Heart right ventricle (tissue), 16 donors: ENCODE measurements at regions not wholly inside any gene's neighbourhood (a gene's known extent, or its start where the extent isn't known, plus 50 kb on each side); places are given as distances from the start of the nearest gene placed in this dataset.

Source experiments
- ATAC-seq, 8 donors: fragments of 200-7000 bp; cut with Tn5 transposase; one replicate each; pipeline ENCODE4 v1.9.1; 2020; ENCODE audit warnings: mild to moderate bottlenecking in 8 of 8, moderate library complexity in 8 of 8, moderate number of reproducible peaks in 1 of 8
- DNase-seq, 2 donors: peaks; one replicate each; pipeline ENCODE4 v3.0.0-alpha.2; 2020
- H3K27ac ChIP-seq, 10 donors: fragments of 200-600 bp; sonication (generic) in 2 of 10; one replicate each; pipeline versions ENCODE4 v1.5.0 to v1.8.0; 2020 to 2022; ENCODE audit warnings: mild to moderate bottlenecking in 3 of 10
- H3K27me3 ChIP-seq, 7 donors: fragments of 200-600 bp; one replicate each; pipeline ENCODE4 v1.8.0; 2021 to 2022; ENCODE audit warnings: mild to moderate bottlenecking in 2 of 7
- H3K36me3 ChIP-seq, 9 donors: fragments of 200-600 bp; sonication (generic) in 1 of 9; one replicate each; pipeline versions ENCODE4 v1.5.0 to v1.8.0; 2020 to 2022; ENCODE audit warnings: mild to moderate bottlenecking in 2 of 9
- H3K4me1 ChIP-seq, 9 donors: fragments of 200-600 bp; sonication (generic) in 1 of 9; one replicate each; pipeline versions ENCODE4 v1.5.0 to v1.8.0; 2020 to 2022; ENCODE audit warnings: mild to moderate bottlenecking in 4 of 9
- H3K4me3 ChIP-seq, 10 donors: fragments of 200-600 bp; sonication (generic) in 2 of 10; one replicate each; pipeline versions ENCODE4 v1.5.0 to v1.8.0; 2020 to 2022; ENCODE audit warnings: mild to moderate bottlenecking in 7 of 10, moderate library complexity in 2 of 10
- H3K9me3 ChIP-seq, 11 donors: fragments of 200-600 bp in 10 of 11; sonication (generic) in 2 of 11; one replicate each; pipeline versions ENCODE4 v1.5.0 to v1.8.0; 2013 to 2022; ENCODE audit warnings: mild to moderate bottlenecking in 2 of 11, control low read depth in 1 of 11, moderate library complexity in 1 of 11
- CTCF ChIP-seq, 9 donors: fragments of 200-600 bp; sonication (generic) in 2 of 9; IDR thresholded peaks; one replicate each; pipeline versions ENCODE4 v1.5.0 to v1.8.0; 2021 to 2022; ENCODE audit warnings: antibody characterized with exemption in 9 of 9, mild to moderate bottlenecking in 5 of 9, moderate library complexity in 1 of 9
- WGBS, 2 donors: extraction: QIAGEN DNeasy Blood & Tissue Kit; methylation state at CpG; one replicate each; pipeline ENCODE4 v1.1.7; 2013; ENCODE audit warnings: inconsistent platforms in 1 of 2; 5-methylcytosine and 5-hydroxymethylcytosine counted together
- intact Hi-C, 10 donors: fragments of 100-400 bp; cut with DNase I; formaldehyde crosslinking; loops; one replicate each; pipeline versions ENCODE4 v1.11.1 to v1.14.2; 2022
- donor health status: Arrhythmogenic right ventricular cardiomyopathy.
- donor health status: ischemic (EF 13 %, LVEDD 7.1; RV severe dilation, severe dysfunction).
- donor health status: healthy with polysubstance abuse.
- donor health status: DM: no; HTN: yes; CAD: no.
- donor health status: DM: no; HTN: no; CAD: no.
- donor health status: ischemic (EF 25% LVEDD 6.9; RV normal size, moderate dysfunction).
- donor health status: ischemic (EF 25% LVEDD 5.7; RV mildly dilated, moderate dysfunction).
- donor health status: healthy.
- donor health status: DM: yes; HTN: yes; CAD: no.
- donor health status: Ischemic cardiomyopathy.
- donor health status: ischemic (EF 35%, LVEDD 5.7; RV mildly dilated, moderate dysfunction).
- donor health status: nonischemic (EF 11% LVEDD 7.7; RV severe dilation, severe dysfunction).
- donor health status: DM: yes; HTN: yes; CAD: no.
- donor health status: PGD.
- donor health status: ischemic (EF 29% LVEDD 5.4; RV normal size, mild dysfunction).
- donor health status: nonischemic (EF 23%, LVEDD 6.1; RV moderate dilation, normal function).

DNA sequence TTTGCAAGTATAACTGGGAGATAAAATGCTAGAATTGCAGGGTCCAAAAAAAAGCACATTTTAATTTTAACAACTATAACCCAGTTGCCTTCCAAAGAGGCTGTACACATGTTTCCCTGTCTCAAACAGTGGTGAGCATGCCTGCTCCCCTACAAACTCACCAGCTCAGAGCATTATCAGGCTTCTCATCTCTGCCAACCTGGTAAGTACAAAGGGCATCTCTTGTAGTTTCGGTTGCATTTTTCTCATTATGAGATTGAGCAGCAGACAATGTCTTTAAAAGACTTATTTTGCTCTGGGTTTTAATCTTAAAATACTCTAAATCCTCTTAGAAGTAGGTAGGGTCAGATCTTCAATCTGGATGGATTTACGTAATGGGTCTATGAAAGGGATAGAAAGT is 107.1 kb upstream of the MSX2 start:
- H3K27ac ChIP-seq, result no peak overlapping the region
- ATAC-seq, result no peak

GRCh38 chr5:174617910-174618309 is 106.5 kb upstream of the MSX2 start:
- no peak for ATAC-seq
- Histone ChIP-seq H3K27ac (no peak overlapping the region), H3K4me3 (no peak overlapping the region), H3K9me3 (peaks cover 0 to 4% (median 0%) of the 10 kb centered on the region in 11 donors), H3K36me3 (no peaks in the 10 kb centered on the region), H3K4me1 (no peaks in the 10 kb centered on the region), H3K27me3 (peaks cover 0 to 63% (median 33%) of the 10 kb centered on the region in 7 donors)
- intact Hi-C loops, result no loop called here
- TF ChIP-seq CTCF (IDR thresholded peaks at IDR 0.05), result no peak
- 41 to 42% methylated on average over 10 of the region's 10 CpGs for WGBS, 2 donors
- no peak for DNase-seq

More for the DNA sequence above, 107.1 kb upstream of the MSX2 start:
- H3K27me3 ChIP-seq, result peaks cover 0 to 62% (median 32%) of the 10 kb centered on the region in 7 donors
- intact Hi-C loops, result no loop called here
- no peak for TF ChIP-seq CTCF (IDR thresholded peaks at IDR 0.05)
- H3K36me3 ChIP-seq, result no peaks in the 10 kb centered on the region
- no peak overlapping the region for H3K4me3 ChIP-seq
- 88 to 96% methylated on average over 2 of the region's 2 CpGs for WGBS, 2 donors
- no peaks in the 10 kb centered on the region for H3K4me1 ChIP-seq
- DNase-seq, result no peak
- peaks cover 0 to 4% (median 0%) of the 10 kb centered on the region in 11 donors for H3K9me3 ChIP-seq

- H3K4me3 ChIP-seq, result no peak overlapping the region
- H3K27me3 ChIP-seq, result peaks cover 0 to 67% (median 39%) of the 10 kb centered on the region in 7 donors
- no peak for DNase-seq
- H3K27ac ChIP-seq, result no peak overlapping the region
- H3K4me1 ChIP-seq, result no peaks in the 10 kb centered on the region
- WGBS, 2 donors, result 34% methylated on average over 4 of the region's 4 CpGs
- H3K9me3 ChIP-seq, result peaks cover 0 to 4% (median 0%) of the 10 kb centered on the region in 11 donors
- no peaks in the 10 kb centered on the region for H3K36me3 ChIP-seq
- intact Hi-C loops, result no loop called here
- no peak for ATAC-seq
- TF ChIP-seq CTCF (IDR thresholded peaks at IDR 0.05), result no peak
These were observed 105.8 kb upstream of the MSX2 start for GRCh38 chr5:174618589-174618988.

DNA sequence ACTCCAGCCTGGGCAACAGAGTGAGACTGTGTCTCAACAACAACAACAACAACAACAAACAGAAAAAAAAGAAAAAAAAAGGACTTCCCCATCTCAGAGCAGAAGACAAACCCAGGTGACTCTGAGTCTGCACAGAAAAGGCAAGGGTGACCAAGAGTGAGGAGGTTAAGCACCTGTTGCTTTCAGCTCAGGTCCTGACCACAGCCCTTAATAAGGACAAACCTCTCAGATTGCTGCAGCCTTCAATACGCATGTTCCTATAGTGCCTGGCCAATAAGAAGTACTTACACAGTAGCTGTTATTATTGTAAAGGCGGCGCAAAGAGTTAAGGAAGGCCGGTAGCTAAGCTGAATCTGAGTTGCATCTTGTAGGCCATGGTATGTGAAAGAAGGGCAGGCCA is 102.3 kb upstream of the MSX2 start:
- H3K9me3 ChIP-seq, result no peaks in the 10 kb centered on the region
- 92 to 96% methylated on average over 4 of the region's 4 CpGs for WGBS, 2 donors
- DNase-seq, result no peak
- intact Hi-C loops, result no loop called here
- no peaks in the 10 kb centered on the region for H3K36me3 ChIP-seq
- H3K27ac ChIP-seq, result no peak overlapping the region
- H3K27me3 ChIP-seq, result peaks cover 0 to 51% (median 33%) of the 10 kb centered on the region in 7 donors
- no peak for TF ChIP-seq CTCF (IDR thresholded peaks at IDR 0.05)
- ATAC-seq, result no peak
- H3K4me3 ChIP-seq, result no peak overlapping the region
- H3K4me1 ChIP-seq, result no peaks in the 10 kb centered on the region
